Panc1 (cell line): ENCODE measurements at regions not wholly inside any gene's neighbourhood (a gene's known extent, or its start where the extent isn't known, plus 50 kb on each side); places are given as distances from the start of the nearest gene placed in this dataset.

ENCODE experiments used
- ATAC-seq: fragments of 200-7000 bp; cut with Tn5 transposase; 2 replicates; pipeline ENCODE4 v1.9.1; 2020; ENCODE audit warnings: mild to moderate bottlenecking, moderate library complexity
- BruUV-seq: library from RNA; stranded (reverse); fragments of 400-500 nt; replicated peaks from 2 replicates; lab custom pipeline; 2021; lab: Mats Ljungman, UMichigan
- CTCF ChIA-PET: fragments of 300-600 bp; sonication (Branson Sonifier 250); formaldehyde crosslinking; loops from one replicate; lab custom pipeline; 2022; ENCODE audit warnings: antibody characterized with exemption; lab: Charles Lee
- POLR2A ChIA-PET: fragments of 300-600 bp; sonication (Branson Sonifier 250); formaldehyde crosslinking; loops from one replicate; lab custom pipeline; 2022; ENCODE audit warnings: antibody characterized with exemption; lab: Charles Lee
- DNase-seq: peaks from one replicate; pipeline ENCODE4 v3.0.0-alpha.2; 2010; ENCODE audit warnings: low read depth, low spot score
- H3K27ac ChIP-seq: 2 replicates; pipeline ENCODE4 v1.5.1; 2011; ENCODE audit warnings: mild to moderate bottlenecking, low read length, inconsistent platforms
- H3K27me3 ChIP-seq: fragments of 200-500 bp; sonication (Bioruptor generic); 2 replicates; pipeline ENCODE4 v1.6.0; 2014; ENCODE audit warnings: low read length, inconsistent platforms; ENCODE audit not compliant: control insufficient read depth, insufficient read depth
- H3K36me3 ChIP-seq: fragments of 200-500 bp; sonication (Bioruptor generic); 2 replicates; pipeline ENCODE4 v1.5.1; 2014; ENCODE audit warnings: inconsistent platforms, mild to moderate bottlenecking, low read length, moderate library complexity; ENCODE audit not compliant: control insufficient read depth, insufficient read depth
- H3K4me1 ChIP-seq: 2 replicates; pipeline ENCODE4 v1.5.1; 2011; ENCODE audit warnings: inconsistent platforms, mild to moderate bottlenecking, low read length, moderate library complexity; ENCODE audit not compliant: control insufficient read depth, insufficient read depth
- H3K4me3 ChIP-seq, 2 experiments: 2 replicates each; pipeline ENCODE4 v1.5.1; 2011 to 2012; ENCODE audit warnings: low read depth in 2 of 2, low read length in 2 of 2, mild to moderate bottlenecking in 2 of 2, inconsistent platforms in 1 of 2, moderate library complexity in 1 of 2
- H3K9me3 ChIP-seq: fragments of 200-500 bp; sonication (Bioruptor generic); 2 replicates; pipeline ENCODE4 v1.5.1; 2014; ENCODE audit warnings: low read depth, mild to moderate bottlenecking, inconsistent platforms, low read length, moderate library complexity; ENCODE audit not compliant: control insufficient read depth, insufficient read depth
- POLR2AphosphoS5 ChIP-seq: IDR thresholded peaks from 2 replicates; pipeline ENCODE4 v1.6.1; 2012; ENCODE audit warnings: mild to moderate bottlenecking, low read depth, low read length, moderate library complexity
- SIN3A ChIP-seq: IDR thresholded peaks from 2 replicates; pipeline ENCODE4 v1.6.1; 2012; ENCODE audit warnings: low read depth, mild to moderate bottlenecking, low read length, moderate library complexity, borderline replicate concordance; ENCODE audit not compliant: insufficient read depth
- TCF7L2 ChIP-seq: IDR thresholded peaks from 2 replicates; pipeline ENCODE4 v1.6.1; 2011; ENCODE audit warnings: mild to moderate bottlenecking, low read depth, low read length, inconsistent platforms
- in situ Hi-C: cut with HindIII; loops from 2 replicates; pipeline ENCODE4 v1.10.0; 2016; ENCODE audit warnings: low sequenced_read_pairs, low pct_unique_long_range_greater_than_20kb
- intact Hi-C: fragments of 100-400 bp; cut with micrococcal nuclease; formaldehyde crosslinking; loops from one replicate; pipeline ENCODE4 v1.10.0; 2022; ENCODE audit not compliant: unreplicated experiment
- TF ChIP-seq, protein P1 (sequence below), 2 experiments: IDR thresholded peaks; 2 replicates each; pipeline ENCODE4 v1.6.1; 2011 to 2012; ENCODE audit warnings: low read depth in 2 of 2, control low read depth in 1 of 2, low read length in 1 of 2, mild to moderate bottlenecking in 1 of 2, moderate library complexity in 1 of 2; ENCODE audit not compliant: insufficient read depth in 1 of 2
- TF ChIP-seq, protein P2 (sequence below): fragments of 450-650 bp; IDR thresholded peaks from 2 replicates; pipeline ENCODE4 v1.5.1; 2017; ENCODE audit warnings: mild to moderate bottlenecking

DNA sequence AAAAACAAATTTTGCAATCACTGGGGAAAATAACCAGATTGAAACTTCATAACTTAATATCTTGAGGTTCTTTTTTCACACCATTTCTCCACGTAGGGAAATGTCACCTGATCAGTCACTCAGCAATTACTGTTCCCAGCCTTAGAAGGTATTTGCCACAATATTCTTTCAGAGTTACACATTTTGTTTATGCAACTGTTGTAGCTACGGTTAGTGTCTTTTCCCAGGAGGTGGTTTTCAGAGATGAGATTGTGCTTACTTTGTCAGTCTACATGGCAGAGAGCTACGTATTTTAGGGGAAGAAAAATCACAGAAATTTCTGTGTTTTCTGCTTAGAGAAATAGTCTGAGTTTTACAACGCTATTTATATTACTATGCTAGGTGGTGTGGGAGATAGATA, 792.8 kb upstream of the B3GALT2 start:
- in situ Hi-C loops: no loop called here
- ATAC-seq (no peak), DNase-seq (no peak)
- intact Hi-C loops: no loop called here
- no peak for TF ChIP-seq SIN3A
- TF ChIP-seq, protein P1, sequence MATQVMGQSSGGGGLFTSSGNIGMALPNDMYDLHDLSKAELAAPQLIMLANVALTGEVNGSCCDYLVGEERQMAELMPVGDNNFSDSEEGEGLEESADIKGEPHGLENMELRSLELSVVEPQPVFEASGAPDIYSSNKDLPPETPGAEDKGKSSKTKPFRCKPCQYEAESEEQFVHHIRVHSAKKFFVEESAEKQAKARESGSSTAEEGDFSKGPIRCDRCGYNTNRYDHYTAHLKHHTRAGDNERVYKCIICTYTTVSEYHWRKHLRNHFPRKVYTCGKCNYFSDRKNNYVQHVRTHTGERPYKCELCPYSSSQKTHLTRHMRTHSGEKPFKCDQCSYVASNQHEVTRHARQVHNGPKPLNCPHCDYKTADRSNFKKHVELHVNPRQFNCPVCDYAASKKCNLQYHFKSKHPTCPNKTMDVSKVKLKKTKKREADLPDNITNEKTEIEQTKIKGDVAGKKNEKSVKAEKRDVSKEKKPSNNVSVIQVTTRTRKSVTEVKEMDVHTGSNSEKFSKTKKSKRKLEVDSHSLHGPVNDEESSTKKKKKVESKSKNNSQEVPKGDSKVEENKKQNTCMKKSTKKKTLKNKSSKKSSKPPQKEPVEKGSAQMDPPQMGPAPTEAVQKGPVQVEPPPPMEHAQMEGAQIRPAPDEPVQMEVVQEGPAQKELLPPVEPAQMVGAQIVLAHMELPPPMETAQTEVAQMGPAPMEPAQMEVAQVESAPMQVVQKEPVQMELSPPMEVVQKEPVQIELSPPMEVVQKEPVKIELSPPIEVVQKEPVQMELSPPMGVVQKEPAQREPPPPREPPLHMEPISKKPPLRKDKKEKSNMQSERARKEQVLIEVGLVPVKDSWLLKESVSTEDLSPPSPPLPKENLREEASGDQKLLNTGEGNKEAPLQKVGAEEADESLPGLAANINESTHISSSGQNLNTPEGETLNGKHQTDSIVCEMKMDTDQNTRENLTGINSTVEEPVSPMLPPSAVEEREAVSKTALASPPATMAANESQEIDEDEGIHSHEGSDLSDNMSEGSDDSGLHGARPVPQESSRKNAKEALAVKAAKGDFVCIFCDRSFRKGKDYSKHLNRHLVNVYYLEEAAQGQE (IDR thresholded peaks at IDR 0.05; ENCODE audit: insufficient read depth in 1 of 2, low read depth in 2 of 2, low read length in 1 of 2): no peak
- Histone ChIP-seq H3K4me3 (no peak overlapping the region), H3K4me1 (no peaks in the 10 kb centered on the region), H3K27ac (no peak overlapping the region), H3K36me3 (no peaks in the 10 kb centered on the region), H3K27me3 (no peaks in the 10 kb centered on the region), H3K9me3 (peaks cover 3% of the 10 kb centered on the region; the same call in 1 of the 2 replicates)
- no TSS peak for BruUV-seq
- CTCF ChIA-PET: no interaction called here
- POLR2A ChIA-PET: no interaction called here

DNA sequence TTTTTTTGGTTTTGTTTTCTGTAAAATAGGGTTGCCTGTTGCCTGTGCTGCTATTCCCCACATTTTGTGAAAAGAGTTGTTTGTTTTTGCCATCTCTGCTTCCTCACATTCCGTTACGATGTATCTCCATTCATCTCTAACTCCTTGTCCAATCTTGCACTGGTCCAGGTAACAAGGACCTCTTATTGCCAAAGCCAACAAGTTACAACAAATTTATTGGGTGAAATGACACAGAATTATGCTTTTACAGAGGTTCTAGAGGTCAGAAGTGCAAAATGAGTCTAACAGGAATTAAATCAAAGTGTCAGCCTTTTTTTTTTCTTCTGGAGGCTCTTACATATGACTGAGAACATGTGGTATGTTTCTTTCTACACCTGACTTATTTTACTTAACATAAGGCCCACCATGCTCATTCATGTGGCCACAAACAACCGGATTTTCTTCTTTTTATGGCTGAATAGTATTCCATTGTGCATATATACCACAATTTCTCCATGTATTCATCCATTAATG, 787.9 kb upstream of the B3GALT2 start:
- no peak overlapping the region for H3K4me3 ChIP-seq
- in situ Hi-C loops (no loop called here), intact Hi-C loops (no loop called here)
- H3K27me3 ChIP-seq: no peaks in the 10 kb centered on the region
- no TSS peak for BruUV-seq
- CTCF ChIA-PET: no interaction called here
- no peak overlapping the region for H3K27ac ChIP-seq
- TF ChIP-seq, protein P2, sequence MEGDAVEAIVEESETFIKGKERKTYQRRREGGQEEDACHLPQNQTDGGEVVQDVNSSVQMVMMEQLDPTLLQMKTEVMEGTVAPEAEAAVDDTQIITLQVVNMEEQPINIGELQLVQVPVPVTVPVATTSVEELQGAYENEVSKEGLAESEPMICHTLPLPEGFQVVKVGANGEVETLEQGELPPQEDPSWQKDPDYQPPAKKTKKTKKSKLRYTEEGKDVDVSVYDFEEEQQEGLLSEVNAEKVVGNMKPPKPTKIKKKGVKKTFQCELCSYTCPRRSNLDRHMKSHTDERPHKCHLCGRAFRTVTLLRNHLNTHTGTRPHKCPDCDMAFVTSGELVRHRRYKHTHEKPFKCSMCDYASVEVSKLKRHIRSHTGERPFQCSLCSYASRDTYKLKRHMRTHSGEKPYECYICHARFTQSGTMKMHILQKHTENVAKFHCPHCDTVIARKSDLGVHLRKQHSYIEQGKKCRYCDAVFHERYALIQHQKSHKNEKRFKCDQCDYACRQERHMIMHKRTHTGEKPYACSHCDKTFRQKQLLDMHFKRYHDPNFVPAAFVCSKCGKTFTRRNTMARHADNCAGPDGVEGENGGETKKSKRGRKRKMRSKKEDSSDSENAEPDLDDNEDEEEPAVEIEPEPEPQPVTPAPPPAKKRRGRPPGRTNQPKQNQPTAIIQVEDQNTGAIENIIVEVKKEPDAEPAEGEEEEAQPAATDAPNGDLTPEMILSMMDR: no peak
- TF ChIP-seq TCF7L2: no peak
- no peak for TF ChIP-seq POLR2AphosphoS5
- no peak for TF ChIP-seq SIN3A
- TF ChIP-seq, protein P1 (IDR thresholded peaks at IDR 0.05; ENCODE audit: insufficient read depth in 1 of 2, low read depth in 2 of 2, low read length in 1 of 2): no peak
- no peaks in the 10 kb centered on the region for H3K36me3 ChIP-seq
- ATAC-seq: no peak
- no peaks in the 10 kb centered on the region for H3K4me1 ChIP-seq
- POLR2A ChIA-PET: no interaction called here
- no peak for DNase-seq
- H3K9me3 ChIP-seq: no peaks in the 10 kb centered on the region
